A673 (cell line): ENCODE measurements at regions not wholly inside any gene's neighbourhood (a gene's known extent, or its start where the extent isn't known, plus 50 kb on each side); places are given as distances from the start of the nearest gene placed in this dataset.

Experiments
- BruUV-seq: library from RNA; stranded (reverse); fragments of 400-500 nt; replicated peaks from 2 replicates; lab custom pipeline; 2021; lab: Mats Ljungman, UMichigan
- CTCF ChIA-PET: fragments of 300-600 bp; sonication (Branson Sonifier 250); formaldehyde crosslinking; loops from one replicate; lab custom pipeline; 2022; ENCODE audit warnings: antibody characterized with exemption; lab: Charles Lee
- POLR2A ChIA-PET: fragments of 300-600 bp; sonication (Branson Sonifier 250); formaldehyde crosslinking; loops from one replicate; lab custom pipeline; 2022; ENCODE audit warnings: antibody characterized with exemption; ENCODE audit not compliant: low non-redundant PET; lab: Charles Lee
- DNase-seq: peaks from one replicate; pipeline ENCODE4 v3.0.0-alpha.2; 2015; ENCODE audit warnings: low spot score
- H3K27ac ChIP-seq: fragments of 200-600 bp; sonication (generic); 2 replicates; pipeline ENCODE4 v1.5.1; 2016; ENCODE audit warnings: mixed run types, low read depth, mild to moderate bottlenecking, mixed read lengths, antibody characterized with exemption, low read length; ENCODE audit not compliant: poor library complexity, severe bottlenecking
- H3K27me3 ChIP-seq: fragments of 200-600 bp; sonication (generic); replicated peaks from 2 replicates; pipeline ENCODE4 v1.6.1; 2017; ENCODE audit warnings: mixed run types, low read depth, mild to moderate bottlenecking, mixed read lengths, antibody characterized with exemption, low read length; ENCODE audit not compliant: insufficient read depth, poor library complexity
- H3K36me3 ChIP-seq: fragments of 200-600 bp; sonication (generic); 2 replicates; pipeline ENCODE4 v1.6.1; 2016; ENCODE audit warnings: mixed run types, mild to moderate bottlenecking, mixed read lengths, antibody characterized with exemption, low read length; ENCODE audit not compliant: insufficient read depth, poor library complexity, severe bottlenecking
- H3K4me1 ChIP-seq: fragments of 200-600 bp; sonication (generic); 2 replicates; pipeline ENCODE4 v1.6.1; 2017; ENCODE audit warnings: mixed run types, mild to moderate bottlenecking, mixed read lengths, antibody characterized with exemption, low read length; ENCODE audit not compliant: insufficient read depth, poor library complexity, severe bottlenecking
- H3K4me3 ChIP-seq: fragments of 200-600 bp; sonication (generic); 2 replicates; pipeline ENCODE4 v1.5.1; 2016; ENCODE audit warnings: low read depth, mixed run types, mild to moderate bottlenecking, mixed read lengths, low read length; ENCODE audit not compliant: poor library complexity, severe bottlenecking
- H3K9me3 ChIP-seq: fragments of 200-600 bp; sonication (generic); 2 replicates; pipeline ENCODE4 v1.6.1; 2016; ENCODE audit warnings: mixed run types, low read depth, mild to moderate bottlenecking, mixed read lengths, antibody characterized with exemption, low read length; ENCODE audit not compliant: poor library complexity, severe bottlenecking
- CTCF ChIP-seq: fragments of 300-800, 200-600 bp; sonication (generic); conservative IDR thresholded peaks from 2 replicates; pipeline ENCODE4 v1.5.1; 2017; ENCODE audit warnings: low read depth, mild to moderate bottlenecking, antibody characterized with exemption, low read length, moderate library complexity, mixed read lengths
- EZH2 ChIP-seq: fragments of 200-600 bp; sonication (generic); IDR thresholded peaks from 2 replicates; pipeline ENCODE4 v1.6.1; 2017; ENCODE audit warnings: borderline replicate concordance, low read depth, mild to moderate bottlenecking, mixed read lengths, antibody characterized with exemption, low read length; ENCODE audit not compliant: poor library complexity, severe bottlenecking
- intact Hi-C: fragments of 100-400 bp; cut with micrococcal nuclease; formaldehyde crosslinking; loops from one replicate; pipeline ENCODE4 v1.10.0; 2022; ENCODE audit not compliant: unreplicated experiment

DNA sequence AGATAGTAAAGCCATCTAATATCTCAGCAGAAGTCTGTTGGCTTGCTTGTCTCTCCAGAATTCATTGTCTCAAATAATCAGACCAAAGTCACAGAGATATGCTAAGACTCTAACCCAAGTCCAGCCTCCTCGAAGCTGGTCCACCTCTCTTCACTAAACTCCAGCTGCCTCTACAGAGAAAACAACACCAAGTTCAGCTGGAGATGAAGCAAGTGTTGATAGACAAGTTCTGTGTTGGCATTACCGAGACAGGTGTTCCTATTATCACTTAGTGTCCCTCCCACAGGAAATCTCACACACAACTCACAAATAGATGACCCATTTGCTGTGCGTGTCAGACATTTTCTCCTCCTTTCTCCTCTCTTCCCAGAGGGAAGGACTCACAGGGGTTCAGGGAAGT, 164.4 kb upstream of the ANKFN1 start:
- ChIA-PET CTCF (no interaction called here), POLR2A (interaction anchor here (0.6 kb wide), 1 partner anchor 155 kb away, joined by 3 read pairs; no protein-coding TSS in a partner anchor)
- DNase-seq, result no peak
- Histone ChIP-seq H3K36me3 (no peaks in the 10 kb centered on the region), H3K4me1 (no peaks in the 10 kb centered on the region), H3K27me3 (peaks cover 17% of the 10 kb centered on the region), H3K9me3 (no peaks in the 10 kb centered on the region), H3K27ac (no peak overlapping the region), H3K4me3 (no peak overlapping the region)
- BruUV-seq, result no TSS peak
- intact Hi-C loops, result no loop called here
- TF ChIP-seq EZH2, result no peak
- TF ChIP-seq CTCF, result no peak

GRCh38 chr17:55990332-55991006, 162.8 kb upstream of the ANKFN1 start:
- DNase-seq, result no peak

GRCh38 chr17:55996826-55997225, 156.4 kb upstream of the ANKFN1 start:
- no peaks in the 10 kb centered on the region for H3K27me3 ChIP-seq
- no TSS peak for BruUV-seq

More at GRCh38 chr17:55990332-55991006, 162.8 kb upstream of the ANKFN1 start:
- Histone ChIP-seq H3K36me3 (no peaks in the 10 kb centered on the region), H3K4me3 (no peak overlapping the region), H3K4me1 (no peaks in the 10 kb centered on the region), H3K27ac (no peak overlapping the region), H3K9me3 (no peaks in the 10 kb centered on the region), H3K27me3 (peaks cover 17% of the 10 kb centered on the region)
- TF ChIP-seq CTCF (no peak), EZH2 (no peak)
- CTCF ChIA-PET, result no interaction called here
- POLR2A ChIA-PET, result no interaction called here
- no TSS peak for BruUV-seq
- intact Hi-C loops, result no loop called here

More at GRCh38 chr17:55996826-55997225, 156.4 kb upstream of the ANKFN1 start:
- H3K4me1 ChIP-seq, result no peaks in the 10 kb centered on the region
- peaks cover 6% of the 10 kb centered on the region for H3K9me3 ChIP-seq
- H3K4me3 ChIP-seq, result no peak overlapping the region
- DNase-seq, result no peak
- CTCF ChIA-PET, result no interaction called here
- intact Hi-C loops, result no loop called here
- no peak overlapping the region for H3K27ac ChIP-seq
- TF ChIP-seq CTCF (peak; percentile 35; the same call in 1 of the 2 replicates), EZH2 (no peak)
- no peaks in the 10 kb centered on the region for H3K36me3 ChIP-seq
- POLR2A ChIA-PET, result no interaction called here
